HL-60 (cell line): ENCODE measurements at regions not wholly inside any gene's neighbourhood (a gene's known extent, or its start where the extent isn't known, plus 50 kb on each side); places are given as distances from the start of the nearest gene placed in this dataset.

Experiments used
- GABPA ChIP-seq: IDR thresholded peaks from 2 replicates; pipeline ENCODE4 v1.6.1; 2012; ENCODE audit warnings: low read depth
- POLR2AphosphoS5 ChIP-seq: IDR thresholded peaks from 2 replicates; pipeline ENCODE4 v1.6.1; 2012; ENCODE audit warnings: low read depth
- SPI1 ChIP-seq: IDR thresholded peaks from 2 replicates; pipeline ENCODE4 v1.6.1; 2012; ENCODE audit warnings: low read depth, mild to moderate bottlenecking, borderline replicate concordance
- TF ChIP-seq, protein P1 (sequence below): IDR thresholded peaks from one replicate; pipeline ENCODE4 v1.5.1; 2011; ENCODE audit warnings: low read length, control low read depth, inconsistent platforms; ENCODE audit not compliant: insufficient read depth
- TF ChIP-seq, protein P2 (sequence below): IDR thresholded peaks from 2 replicates; pipeline ENCODE4 v1.6.1; 2012; ENCODE audit warnings: low read depth; ENCODE audit not compliant: insufficient replicate concordance

DNA sequence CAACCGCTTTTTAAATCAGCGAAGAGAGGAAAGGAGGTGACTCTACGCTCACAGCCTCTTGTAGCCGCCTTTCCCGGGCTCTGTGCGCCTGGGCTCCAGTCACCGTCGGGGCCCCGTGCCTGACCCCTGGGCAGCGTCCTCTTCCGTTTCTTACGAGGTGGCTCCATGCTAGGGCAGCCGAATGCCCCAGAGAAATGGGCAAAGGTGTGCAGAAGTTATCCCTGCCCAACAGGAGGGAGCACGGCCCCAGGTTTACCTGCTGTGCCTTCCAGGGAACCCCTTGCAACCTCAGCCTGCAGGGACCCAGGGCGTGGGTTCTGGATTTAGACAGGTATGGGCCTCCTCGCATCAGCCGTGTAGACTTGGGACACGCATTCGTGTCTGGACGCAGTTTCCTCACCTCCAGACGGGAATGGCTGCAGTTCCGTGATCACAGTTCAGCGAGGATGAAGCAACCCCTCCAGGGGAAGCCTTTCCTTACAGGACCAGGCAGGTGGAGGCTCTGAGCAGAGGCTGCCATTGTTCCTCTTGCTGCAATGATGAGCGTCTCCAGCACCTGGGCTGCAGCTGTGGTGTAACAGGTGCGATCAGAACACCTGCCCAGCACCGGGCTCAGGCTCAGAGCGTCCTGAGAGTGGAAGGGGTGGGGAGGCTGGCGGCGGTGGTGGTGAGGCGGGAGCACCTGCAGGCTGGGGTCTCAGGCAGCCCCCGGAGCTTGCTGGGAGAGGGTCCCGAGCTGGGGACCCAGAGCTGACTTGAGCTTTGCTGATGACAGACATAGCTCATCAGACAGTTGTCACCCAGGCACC is 81.3 kb upstream of the BHLHE23 start:
- TF ChIP-seq, protein P1, sequence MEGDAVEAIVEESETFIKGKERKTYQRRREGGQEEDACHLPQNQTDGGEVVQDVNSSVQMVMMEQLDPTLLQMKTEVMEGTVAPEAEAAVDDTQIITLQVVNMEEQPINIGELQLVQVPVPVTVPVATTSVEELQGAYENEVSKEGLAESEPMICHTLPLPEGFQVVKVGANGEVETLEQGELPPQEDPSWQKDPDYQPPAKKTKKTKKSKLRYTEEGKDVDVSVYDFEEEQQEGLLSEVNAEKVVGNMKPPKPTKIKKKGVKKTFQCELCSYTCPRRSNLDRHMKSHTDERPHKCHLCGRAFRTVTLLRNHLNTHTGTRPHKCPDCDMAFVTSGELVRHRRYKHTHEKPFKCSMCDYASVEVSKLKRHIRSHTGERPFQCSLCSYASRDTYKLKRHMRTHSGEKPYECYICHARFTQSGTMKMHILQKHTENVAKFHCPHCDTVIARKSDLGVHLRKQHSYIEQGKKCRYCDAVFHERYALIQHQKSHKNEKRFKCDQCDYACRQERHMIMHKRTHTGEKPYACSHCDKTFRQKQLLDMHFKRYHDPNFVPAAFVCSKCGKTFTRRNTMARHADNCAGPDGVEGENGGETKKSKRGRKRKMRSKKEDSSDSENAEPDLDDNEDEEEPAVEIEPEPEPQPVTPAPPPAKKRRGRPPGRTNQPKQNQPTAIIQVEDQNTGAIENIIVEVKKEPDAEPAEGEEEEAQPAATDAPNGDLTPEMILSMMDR, result no peak
- TF ChIP-seq POLR2AphosphoS5 (no peak), GABPA (no peak), SPI1 (no peak)
- TF ChIP-seq, protein P2, sequence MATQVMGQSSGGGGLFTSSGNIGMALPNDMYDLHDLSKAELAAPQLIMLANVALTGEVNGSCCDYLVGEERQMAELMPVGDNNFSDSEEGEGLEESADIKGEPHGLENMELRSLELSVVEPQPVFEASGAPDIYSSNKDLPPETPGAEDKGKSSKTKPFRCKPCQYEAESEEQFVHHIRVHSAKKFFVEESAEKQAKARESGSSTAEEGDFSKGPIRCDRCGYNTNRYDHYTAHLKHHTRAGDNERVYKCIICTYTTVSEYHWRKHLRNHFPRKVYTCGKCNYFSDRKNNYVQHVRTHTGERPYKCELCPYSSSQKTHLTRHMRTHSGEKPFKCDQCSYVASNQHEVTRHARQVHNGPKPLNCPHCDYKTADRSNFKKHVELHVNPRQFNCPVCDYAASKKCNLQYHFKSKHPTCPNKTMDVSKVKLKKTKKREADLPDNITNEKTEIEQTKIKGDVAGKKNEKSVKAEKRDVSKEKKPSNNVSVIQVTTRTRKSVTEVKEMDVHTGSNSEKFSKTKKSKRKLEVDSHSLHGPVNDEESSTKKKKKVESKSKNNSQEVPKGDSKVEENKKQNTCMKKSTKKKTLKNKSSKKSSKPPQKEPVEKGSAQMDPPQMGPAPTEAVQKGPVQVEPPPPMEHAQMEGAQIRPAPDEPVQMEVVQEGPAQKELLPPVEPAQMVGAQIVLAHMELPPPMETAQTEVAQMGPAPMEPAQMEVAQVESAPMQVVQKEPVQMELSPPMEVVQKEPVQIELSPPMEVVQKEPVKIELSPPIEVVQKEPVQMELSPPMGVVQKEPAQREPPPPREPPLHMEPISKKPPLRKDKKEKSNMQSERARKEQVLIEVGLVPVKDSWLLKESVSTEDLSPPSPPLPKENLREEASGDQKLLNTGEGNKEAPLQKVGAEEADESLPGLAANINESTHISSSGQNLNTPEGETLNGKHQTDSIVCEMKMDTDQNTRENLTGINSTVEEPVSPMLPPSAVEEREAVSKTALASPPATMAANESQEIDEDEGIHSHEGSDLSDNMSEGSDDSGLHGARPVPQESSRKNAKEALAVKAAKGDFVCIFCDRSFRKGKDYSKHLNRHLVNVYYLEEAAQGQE, result no peak
